Activated CD4-positive, CD25-positive, alpha-beta regulatory T cell treated with anti-CD3 and anti-CD28 coated beads, Interleukin-2, amount 50 U/mL, for 24 hours (primary cell): ENCODE measurements at regions not wholly inside any gene's neighbourhood (a gene's known extent, or its start where the extent isn't known, plus 50 kb on each side); places are given as distances from the start of the nearest gene placed in this dataset.
"Not testable (repeated sequence)": the region's sequence is repeated elsewhere in the genome, so short reads cannot be mapped to it uniquely, and the experiment has no call there.

Experiments used
- ATAC-seq, 2 donors: fragments of 150-1000 bp; cut with Tn5 transposase; one replicate each; pipeline ENCODE4 v1.10.0; 2021; ENCODE audit warnings: mild to moderate bottlenecking in 1 of 2, moderate library complexity in 1 of 2

GRCh38 chr10:5268743-5269142 lies 72.1 kb downstream of the AKR1C4 start:
- no peak for ATAC-seq

- ATAC-seq = no peak
These were observed 73.2 kb downstream of the AKR1C4 start for GRCh38 chr10:5269791-5270190.

- no peak for ATAC-seq
These were observed 74.9 kb downstream of the AKR1C4 start for GRCh38 chr10:5271526-5271925.

GRCh38 chr10:5272065-5272803 lies 75.6 kb downstream of the AKR1C4 start:
- ATAC-seq = no peak

- ATAC-seq = no peak
These were observed 78.2 kb downstream of the AKR1C4 start for GRCh38 chr10:5274795-5275194.

- ATAC-seq = no peak
These were observed 83.4 kb upstream of the UCN3 start for GRCh38 chr10:5281356-5281755.

GRCh38 chr10:5282137-5282536 lies 82.6 kb upstream of the UCN3 start:
- ATAC-seq = no peak

- ATAC-seq = peak; percentile 54 to 77
These were observed 81.2 kb upstream of the UCN3 start for GRCh38 chr10:5283305-5284158.

- ATAC-seq = peak; percentile 67 to 84
These were observed 80.3 kb upstream of the UCN3 start for GRCh38 chr10:5284311-5285057.

GRCh38 chr10:5285186-5285585 lies 79.6 kb upstream of the UCN3 start:
- no peak for ATAC-seq

GRCh38 chr10:5288359-5288758 lies 76.4 kb upstream of the UCN3 start:
- no peak for ATAC-seq

GRCh38 chr10:5289228-5289627 lies 75.5 kb upstream of the UCN3 start:
- ATAC-seq = not testable (repeated sequence)

GRCh38 chr10:5291501-5292195 lies 73.1 kb upstream of the UCN3 start:
- peak; percentile 76 to 81 for ATAC-seq

GRCh38 chr10:5292196-5292735 lies 72.5 kb upstream of the UCN3 start:
- peak; percentile 17 for ATAC-seq

- not testable (repeated sequence) for ATAC-seq
These were observed 71.8 kb upstream of the UCN3 start for GRCh38 chr10:5292970-5293369.

- ATAC-seq = peak in 1 of 2 donors; percentile 70
These were observed 70.8 kb upstream of the UCN3 start for GRCh38 chr10:5293691-5294550.

GRCh38 chr10:5297466-5297865 lies 67.3 kb upstream of the UCN3 start:
- ATAC-seq = peak; percentile 26 to 49

- ATAC-seq = no peak
These were observed 66.8 kb upstream of the UCN3 start for GRCh38 chr10:5297996-5298395.

- no peak for ATAC-seq
These were observed 64.8 kb upstream of the UCN3 start for GRCh38 chr10:5299950-5300349.

GRCh38 chr10:5303504-5303903 lies 61.3 kb upstream of the UCN3 start:
- ATAC-seq = no peak

GRCh38 chr10:5305374-5305773 lies 59.4 kb upstream of the UCN3 start:
- ATAC-seq = no peak
